HEK293T (cell line): ENCODE measurements at regions not wholly inside any gene's neighbourhood (a gene's known extent, or its start where the extent isn't known, plus 50 kb on each side); places are given as distances from the start of the nearest gene placed in this dataset.

Source experiments
- CTCF ChIA-PET: fragments of 350-600 bp; formaldehyde crosslinking; extraction: SDS; loops from one replicate; lab custom pipeline; 2021; ENCODE audit warnings: antibody characterized with exemption, inconsistent platforms; lab: Yijun Ruan, JAX
- POLR2A ChIA-PET: fragments of 350-600 bp; formaldehyde crosslinking; extraction: SDS; loops from one replicate; lab custom pipeline; 2020; ENCODE audit warnings: antibody characterized with exemption, inconsistent platforms; lab: Yijun Ruan, JAX
- DNase-seq: peaks from one replicate; pipeline ENCODE4 v3.0.0; 2012; ENCODE audit warnings: mixed read lengths; ENCODE audit errors: extremely low spot score
- ARNT ChIP-seq: fragments of 450-650 bp; IDR thresholded peaks from 2 replicates; pipeline ENCODE4 v1.6.1; 2017; ENCODE audit warnings: mild to moderate bottlenecking
- BHLHE40 ChIP-seq: fragments of 450-650 bp; IDR thresholded peaks from 2 replicates; pipeline ENCODE4 v1.6.1; 2016; ENCODE audit warnings: mild to moderate bottlenecking, moderate library complexity, borderline replicate concordance
- CTBP1 ChIP-seq: fragments of 450-650 bp; IDR thresholded peaks from 2 replicates; pipeline ENCODE4 v1.6.1; 2016; ENCODE audit warnings: borderline replicate concordance
- ELF4 ChIP-seq: fragments of 450-650 bp; IDR thresholded peaks from 2 replicates; pipeline ENCODE4 v1.6.1; 2017; ENCODE audit warnings: antibody characterized with exemption
- FOXA1 ChIP-seq: fragments of 450-650 bp; IDR thresholded peaks from 2 replicates; pipeline ENCODE4 v1.6.1; 2016; ENCODE audit warnings: mild to moderate bottlenecking
- FOXK2 ChIP-seq: fragments of 450-650 bp; IDR thresholded peaks from 2 replicates; pipeline ENCODE4 v1.6.1; 2016; ENCODE audit warnings: mild to moderate bottlenecking
- FOXM1 ChIP-seq: fragments of 450-650 bp; IDR thresholded peaks from 2 replicates; pipeline ENCODE4 v1.6.1; 2017; ENCODE audit warnings: mild to moderate bottlenecking, borderline replicate concordance
- HDGF ChIP-seq: fragments of 450-650 bp; IDR thresholded peaks from 2 replicates; pipeline ENCODE4 v1.6.1; 2017; ENCODE audit warnings: antibody characterized with exemption, borderline replicate concordance
- L3MBTL2 ChIP-seq: fragments of 450-650 bp; conservative IDR thresholded peaks from 2 replicates; pipeline ENCODE4 v1.6.1; 2016; ENCODE audit warnings: mild to moderate bottlenecking
- LEF1 ChIP-seq: fragments of 450-650 bp; IDR thresholded peaks from 2 replicates; pipeline ENCODE4 v1.6.1; 2017; ENCODE audit warnings: mild to moderate bottlenecking, borderline replicate concordance
- NFRKB ChIP-seq: fragments of 450-650 bp; IDR thresholded peaks from 2 replicates; pipeline ENCODE4 v1.6.1; 2016; ENCODE audit warnings: mild to moderate bottlenecking, moderate library complexity
- PKNOX1 ChIP-seq: fragments of 450-650 bp; IDR thresholded peaks from 2 replicates; pipeline ENCODE4 v1.6.1; 2016
- SP1 ChIP-seq: fragments of 450-650 bp; IDR thresholded peaks from 2 replicates; pipeline ENCODE4 v1.6.1; 2017
- SUZ12 ChIP-seq: fragments of 450-650 bp; IDR thresholded peaks from 2 replicates; pipeline ENCODE4 v1.6.1; 2016; ENCODE audit warnings: mild to moderate bottlenecking
- TARDBP ChIP-seq: fragments of 450-650 bp; IDR thresholded peaks from 2 replicates; pipeline ENCODE4 v1.6.1; 2016
- ZNF384 ChIP-seq: fragments of 450-650 bp; IDR thresholded peaks from 2 replicates; pipeline ENCODE4 v1.6.1; 2016

- no peak for DNase-seq
- CTCF ChIA-PET: no interaction called here
- POLR2A ChIA-PET: no interaction called here
- TF ChIP-seq TARDBP: no peak
Observed at GRCh38 chr20:56060486-56060885, 55.2 kb upstream of the CBLN4 start.

- no peak for DNase-seq
- no peak for TF ChIP-seq BHLHE40
- POLR2A ChIA-PET: no interaction called here
- CTCF ChIA-PET: no interaction called here
Observed at GRCh38 chr20:56069016-56069415, 63.7 kb upstream of the CBLN4 start.

GRCh38 chr20:56072165-56072564 lies 66.8 kb upstream of the CBLN4 start:
- ChIA-PET CTCF (no interaction called here), POLR2A (no interaction called here)
- TF ChIP-seq ELF4 (no peak), BHLHE40 (no peak), FOXM1 (no peak), L3MBTL2 (no peak)
- DNase-seq: no peak

GRCh38 chr20:56088375-56088774 lies 83.1 kb upstream of the CBLN4 start:
- POLR2A ChIA-PET: no interaction called here
- TF ChIP-seq BHLHE40 (no peak), PKNOX1 (no peak), L3MBTL2 (no peak), NFRKB (no peak), SP1 (no peak), SUZ12 (no peak), ZNF384 (no peak), FOXM1 (no peak), ELF4 (no peak), LEF1 (no peak), TARDBP (no peak)
- CTCF ChIA-PET: interaction anchor here (0.6 kb wide), 1 partner anchor 216 kb away, joined by 5 read pairs; no protein-coding TSS in a partner anchor
- no peak for DNase-seq

GRCh38 chr20:56091628-56092234 lies 86.4 kb upstream of the CBLN4 start:
- ChIA-PET POLR2A (no interaction called here), CTCF (no interaction called here)
- no peak for DNase-seq
- TF ChIP-seq ZNF384 (no peak), LEF1 (no peak), BHLHE40 (no peak), FOXA1 (no peak)

GRCh38 chr20:56094228-56094627 lies 88.9 kb upstream of the CBLN4 start:
- CTCF ChIA-PET: no interaction called here
- TF ChIP-seq NFRKB (no peak), SP1 (no peak), HDGF (no peak), PKNOX1 (no peak), ELF4 (no peak), TARDBP (no peak), SUZ12 (no peak), L3MBTL2 (no peak), CTBP1 (no peak), ARNT (no peak), FOXK2 (no peak), FOXA1 (no peak), ZNF384 (no peak), BHLHE40 (no peak), LEF1 (no peak), FOXM1 (no peak)
- DNase-seq: no peak
- POLR2A ChIA-PET: no interaction called here

GRCh38 chr20:56098981-56099500 lies 93.7 kb upstream of the CBLN4 start:
- TF ChIP-seq LEF1: no peak
- no peak for TF ChIP-seq PKNOX1
- TF ChIP-seq L3MBTL2: no peak
- no peak for TF ChIP-seq NFRKB
- no peak for TF ChIP-seq TARDBP
- no peak for TF ChIP-seq SUZ12
- no peak for TF ChIP-seq ARNT
- no peak for TF ChIP-seq CTBP1
- no peak for TF ChIP-seq BHLHE40
- no peak for TF ChIP-seq SP1
- no peak for TF ChIP-seq HDGF
- no peak for TF ChIP-seq FOXK2
- TF ChIP-seq ZNF384: no peak
- no peak for TF ChIP-seq FOXM1
- TF ChIP-seq ELF4: no peak
- no peak for TF ChIP-seq FOXA1
- no peak for DNase-seq
- ChIA-PET POLR2A (no interaction called here), CTCF (no interaction called here)
